Loucy (cell line): ENCODE measurements at regions not wholly inside any gene's neighbourhood (a gene's known extent, or its start where the extent isn't known, plus 50 kb on each side); places are given as distances from the start of the nearest gene placed in this dataset.

Experiments
- CTCF ChIP-seq: fragments of 200-600 bp; sonication (generic); conservative IDR thresholded peaks from 2 replicates; pipeline ENCODE4 v1.5.1; 2014; ENCODE audit warnings: mild to moderate bottlenecking, antibody characterized with exemption, low read length
- EZH2phosphoT487 ChIP-seq: fragments of 200-600 bp; IDR thresholded peaks from 2 replicates; pipeline ENCODE4 v1.6.1; 2018; ENCODE audit warnings: antibody characterized with exemption, mild to moderate bottlenecking, moderate library complexity, borderline replicate concordance

GRCh38 chr3:72097053-72097452, 312.1 kb upstream of the PROK2 start:
- TF ChIP-seq CTCF (no peak), EZH2phosphoT487 (no peak)
